Activated T-cell treated with anti-CD3 and anti-CD28 coated beads, Interleukin-2, amount 50 U/mL, for 48 hours (primary cell): ENCODE measurements at regions not wholly inside any gene's neighbourhood (a gene's known extent, or its start where the extent isn't known, plus 50 kb on each side); places are given as distances from the start of the nearest gene placed in this dataset.

ENCODE experiments used
- DNase-seq, 2 experiments: peaks; one replicate each; pipeline ENCODE4 v3.0.0-alpha.2; 2020

GRCh38 chr9:7287065-7287464, 512.5 kb downstream of the DMAC1 start:
- DNase-seq, result no peak

- DNase-seq, result no peak
Observed at GRCh38 chr9:7286101-7286500, 513.5 kb downstream of the DMAC1 start.

- DNase-seq, result no peak
Observed at GRCh38 chr9:7285199-7285598, 514.4 kb downstream of the DMAC1 start.

- DNase-seq, result peak; percentile 20 to 24
Observed at GRCh38 chr9:7284517-7284916, 515.1 kb downstream of the DMAC1 start.

GRCh38 chr9:7284117-7284516, 515.5 kb downstream of the DMAC1 start:
- DNase-seq, result no peak

GRCh38 chr9:7273575-7273974, 515.8 kb downstream of the KDM4C start:
- DNase-seq, result no peak

GRCh38 chr9:7266911-7267595, 509.3 kb downstream of the KDM4C start:
- no peak for DNase-seq

GRCh38 chr9:7265181-7265580, 507.4 kb downstream of the KDM4C start:
- DNase-seq, result no peak

GRCh38 chr9:7259544-7260241, 501.9 kb downstream of the KDM4C start:
- no peak for DNase-seq

- no peak for DNase-seq
Observed at GRCh38 chr9:7258688-7259396, 501.1 kb downstream of the KDM4C start.

GRCh38 chr9:7246917-7247522, 489.2 kb downstream of the KDM4C start:
- no peak for DNase-seq

GRCh38 chr9:7245976-7246580, 488.3 kb downstream of the KDM4C start:
- DNase-seq, result no peak

GRCh38 chr9:7243838-7244237, 486.1 kb downstream of the KDM4C start:
- no peak for DNase-seq

- no peak for DNase-seq
Observed at GRCh38 chr9:7242126-7242525, 484.4 kb downstream of the KDM4C start.

- DNase-seq, result no peak
Observed at GRCh38 chr9:7241694-7242093, 483.9 kb downstream of the KDM4C start.

GRCh38 chr9:7240569-7241311, 483.0 kb downstream of the KDM4C start:
- DNase-seq, result no peak

- no peak for DNase-seq
Observed at GRCh38 chr9:7239708-7240107, 481.9 kb downstream of the KDM4C start.

GRCh38 chr9:7238247-7238637, 480.5 kb downstream of the KDM4C start:
- no peak for DNase-seq

- no peak for DNase-seq
Observed at GRCh38 chr9:7237473-7238246, 479.9 kb downstream of the KDM4C start.

- DNase-seq, result no peak
Observed at GRCh38 chr9:7236186-7236585, 478.4 kb downstream of the KDM4C start.

- DNase-seq, result peak; percentile 73 to 74
Observed at GRCh38 chr9:7234144-7234543, 476.4 kb downstream of the KDM4C start.

- DNase-seq, result no peak
Observed at GRCh38 chr9:7229571-7229970, 471.8 kb downstream of the KDM4C start.
